H1 (cell line): ENCODE measurements at regions not wholly inside any gene's neighbourhood (a gene's known extent, or its start where the extent isn't known, plus 50 kb on each side); places are given as distances from the start of the nearest gene placed in this dataset.

ENCODE experiments used
- CTCF ChIA-PET: fragments of 300-600 bp; sonication (Branson Sonifier 250); formaldehyde crosslinking; loops from one replicate; lab custom pipeline; 2021; ENCODE audit not compliant: partially characterized antibody; lab: Charles Lee
- POLR2A ChIA-PET: fragments of 300-600 bp; sonication (Branson Sonifier 250); formaldehyde crosslinking; loops from one replicate; lab custom pipeline; 2021; ENCODE audit warnings: inconsistent platforms; ENCODE audit not compliant: partially characterized antibody; lab: Charles Lee
- DNase-seq, 2 experiments: peaks; one replicate each; pipeline versions ENCODE4 v3.0.0 to v3.0.0-alpha.2; 2010 to 2022; ENCODE audit warnings: low spot score in 2 of 2, low read depth in 1 of 2, mixed read lengths in 1 of 2
- FAIRE-seq: peaks from 2 replicates; lab custom pipeline; 2011; peaks lifted over from hg19 to GRCh38; lab: Jason Lieb, UNC
- H2AFZ ChIP-seq: 2 replicates; pipeline ENCODE4 v1.8.1; 2012; ENCODE audit warnings: low read length, inconsistent platforms
- H2AK5ac ChIP-seq: 2 replicates; pipeline ENCODE4 v1.6.1; 2013; ENCODE audit warnings: low read depth, low read length
- H2BK120ac ChIP-seq: replicated peaks from 2 replicates; pipeline ENCODE3; 2013; ENCODE audit warnings: low read depth, low read length, inconsistent platforms
- H2BK12ac ChIP-seq: 2 replicates; pipeline ENCODE4 v1.6.1; 2013; ENCODE audit warnings: low read depth, low read length
- H2BK15ac ChIP-seq: 2 replicates; pipeline ENCODE4 v1.6.1; 2013; ENCODE audit warnings: low read length
- H2BK20ac ChIP-seq: 2 replicates; pipeline ENCODE4 v1.6.1; 2013; ENCODE audit warnings: low read length
- H2BK5ac ChIP-seq: 2 replicates; pipeline ENCODE4 v1.6.1; 2013; ENCODE audit warnings: low read depth, low read length
- H3K14ac ChIP-seq: 2 replicates; pipeline ENCODE4 v1.6.1; 2013; ENCODE audit warnings: inconsistent platforms; ENCODE audit not compliant: insufficient read length
- H3K18ac ChIP-seq: 2 replicates; pipeline ENCODE4 v1.6.1; 2013; ENCODE audit warnings: low read length; ENCODE audit errors: extremely low read depth
- H3K23ac ChIP-seq: 2 replicates; pipeline ENCODE4 v1.6.1; 2013; ENCODE audit warnings: inconsistent platforms; ENCODE audit not compliant: insufficient read length
- H3K23me2 ChIP-seq: 2 replicates; pipeline ENCODE4 v1.6.1; 2013; ENCODE audit warnings: low read depth, low read length
- H3K27ac ChIP-seq: 2 replicates; pipeline ENCODE4 v1.6.1; 2011; ENCODE audit warnings: low read depth, low read length, inconsistent platforms
- H3K27me3 ChIP-seq, 4 experiments: replicated peaks in 1 of 4; 1 replicate in 1 of 4; 2 replicates in 3 of 4; pipeline versions ENCODE4 v1.6.1 to v1.8.1; 2011 to 2013; ENCODE audit warnings: low read length in 3 of 4, mild to moderate bottlenecking in 3 of 4, inconsistent platforms in 2 of 4, mixed read lengths in 2 of 4, moderate library complexity in 1 of 4; ENCODE audit not compliant: control insufficient read depth in 3 of 4, insufficient read depth in 3 of 4; ENCODE audit errors: extremely low read depth in 1 of 4
- H3K36me3 ChIP-seq, 4 experiments: 2 replicates each; pipeline versions ENCODE4 v1.6.1 to v1.8.1; 2011 to 2013; ENCODE audit warnings: mild to moderate bottlenecking in 4 of 4, low read length in 3 of 4, moderate library complexity in 2 of 4, control low read depth in 1 of 4, inconsistent platforms in 1 of 4; ENCODE audit not compliant: insufficient read depth in 4 of 4, control insufficient read depth in 2 of 4
- H3K4ac ChIP-seq: replicated peaks from 2 replicates; pipeline ENCODE3; 2013; ENCODE audit warnings: low read length, low read depth, mixed read lengths, inconsistent platforms; ENCODE audit not compliant: insufficient read length
- H3K4me1 ChIP-seq, 4 experiments: replicated peaks in 1 of 4; 1 replicate in 1 of 4; 2 replicates in 3 of 4; pipeline versions ENCODE4 v1.6.1 to v1.8.1; 2011 to 2013; ENCODE audit warnings: low read length in 3 of 4, inconsistent platforms in 2 of 4, mixed read lengths in 1 of 4; ENCODE audit not compliant: insufficient read depth in 4 of 4, control insufficient read depth in 3 of 4
- H3K4me2 ChIP-seq, 2 experiments: 2 replicates each; pipeline versions ENCODE4 v1.6.1 to v1.8.1; 2011 to 2013; ENCODE audit warnings: low read depth in 2 of 2, low read length in 2 of 2, control low read depth in 1 of 2, inconsistent platforms in 1 of 2, mild to moderate bottlenecking in 1 of 2; ENCODE audit not compliant: insufficient read depth in 1 of 2
- H3K4me3 ChIP-seq, 4 experiments: fragments of 200-600, 300-600 bp in 1 of 4; sonication (generic), shearing (Covaris generic), sonication (Bioruptor Twin) in 1 of 4; 2 replicates each; pipeline versions ENCODE4 v1.5.1 to v1.8.1; 2011 to 2016; ENCODE audit warnings: low read length in 4 of 4, low read depth in 3 of 4, control low read depth in 2 of 4, inconsistent platforms in 2 of 4, mild to moderate bottlenecking in 2 of 4, mixed read lengths in 1 of 4, moderate library complexity in 1 of 4; ENCODE audit not compliant: insufficient read depth in 2 of 4; ENCODE audit errors: extremely low read depth in 1 of 4
- H3K56ac ChIP-seq: replicated peaks from 2 replicates; pipeline ENCODE3; 2013; ENCODE audit warnings: low read depth, mild to moderate bottlenecking, mixed read lengths, low read length, inconsistent platforms; ENCODE audit not compliant: insufficient read length
- H3K79me1 ChIP-seq: 2 replicates; pipeline ENCODE4 v1.6.1; 2013; ENCODE audit warnings: low read depth, low read length, control low read depth
- H3K79me2 ChIP-seq, 2 experiments: 2 replicates each; pipeline versions ENCODE4 v1.6.1 to v1.8.1; 2012 to 2013; ENCODE audit warnings: low read length in 2 of 2, mild to moderate bottlenecking in 2 of 2, inconsistent platforms in 1 of 2; ENCODE audit not compliant: insufficient read depth in 2 of 2, control insufficient read depth in 1 of 2
- H3K9ac ChIP-seq, 4 experiments: replicated peaks in 1 of 4; 1 replicate in 1 of 4; 2 replicates in 3 of 4; pipeline versions ENCODE4 v1.6.1 to v1.8.1; 2011 to 2013; ENCODE audit warnings: low read depth in 3 of 4, low read length in 3 of 4, control low read depth in 2 of 4, mild to moderate bottlenecking in 2 of 4, moderate library complexity in 2 of 4, inconsistent platforms in 1 of 4; ENCODE audit errors: extremely low read depth in 1 of 4
- H3K9me3 ChIP-seq, 2 experiments: 2 replicates each; pipeline versions ENCODE4 v1.6.1 to v1.8.1; 2012 to 2013; ENCODE audit warnings: mild to moderate bottlenecking in 2 of 2, moderate library complexity in 2 of 2, control low read depth in 1 of 2, inconsistent platforms in 1 of 2, low read depth in 1 of 2, low read length in 1 of 2, mixed read lengths in 1 of 2; ENCODE audit not compliant: insufficient read depth in 2 of 2
- H4K20me1 ChIP-seq, 2 experiments: replicated peaks in 1 of 2; 2 replicates each; pipeline versions ENCODE3 to v1.8.1; 2011 to 2013; ENCODE audit warnings: inconsistent platforms in 2 of 2, low read length in 2 of 2, mild to moderate bottlenecking in 1 of 2; ENCODE audit not compliant: insufficient read depth in 2 of 2, control insufficient read depth in 1 of 2
- H4K5ac ChIP-seq: 2 replicates; pipeline ENCODE4 v1.6.1; 2013; ENCODE audit warnings: low read length, low read depth, mixed read lengths, inconsistent platforms; ENCODE audit not compliant: insufficient read length
- H4K8ac ChIP-seq: 2 replicates; pipeline ENCODE4 v1.8.0; 2013; ENCODE audit warnings: mild to moderate bottlenecking, moderate library complexity, low read length, inconsistent platforms; ENCODE audit not compliant: insufficient read depth; ENCODE audit errors: extremely low read depth
- H4K91ac ChIP-seq: replicated peaks from 2 replicates; pipeline ENCODE3; 2013; ENCODE audit warnings: low read length, mixed read lengths, inconsistent platforms; ENCODE audit not compliant: insufficient read length
- SRF ChIP-seq: IDR thresholded peaks from 2 replicates; pipeline ENCODE4 v1.6.1; 2011; ENCODE audit warnings: mild to moderate bottlenecking, low read depth, low read length, moderate library complexity
- YY1 ChIP-seq: IDR thresholded peaks from 2 replicates; pipeline ENCODE4 v1.6.1; 2011; ENCODE audit warnings: low read depth, mild to moderate bottlenecking, low read length
- WGBS, 2 experiments: shearing (Covaris generic) in 1 of 2; methylation state at CpG; one replicate each; pipeline versions ENCODE4 v1.1.6 to v1.1.7; 2013 to 2015; ENCODE audit warnings: low lambda C conversion rate in 2 of 2, mixed read lengths in 2 of 2, inconsistent platforms in 1 of 2, low coverage in 1 of 2, missing lambda C conversion rate in 1 of 2; ENCODE audit not compliant: insufficient replicate concordance in 2 of 2, insufficient coverage in 1 of 2, insufficient read length in 1 of 2; ENCODE audit errors: extremely low coverage in 1 of 2, missing lambda C conversion rate in 1 of 2; 5-methylcytosine and 5-hydroxymethylcytosine counted together

DNA sequence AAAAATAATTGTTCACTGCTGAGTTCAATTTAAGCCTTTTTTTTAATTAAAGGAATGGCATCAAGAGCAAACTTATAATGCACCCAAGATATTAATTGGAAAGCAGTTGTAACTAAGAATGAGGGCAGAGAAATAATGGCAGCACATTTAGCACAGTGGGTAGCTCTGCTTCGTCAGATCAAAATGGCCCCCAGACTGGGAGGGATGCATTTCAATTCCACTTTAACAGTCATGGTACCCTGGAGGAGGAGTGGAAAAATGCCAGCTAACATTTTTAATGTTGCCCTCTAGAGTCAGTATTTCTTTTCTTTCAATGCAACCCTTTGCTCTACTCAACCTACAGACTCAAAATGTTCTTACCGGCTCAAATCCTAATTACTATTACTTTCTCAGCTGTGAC, 504.8 kb upstream of the SETBP1 start:
- H2BK5ac ChIP-seq = no peak overlapping the region
- no peak overlapping the region for H3K14ac ChIP-seq
- no peak overlapping the region for H3K23ac ChIP-seq
- no peak overlapping the region for H2BK120ac ChIP-seq
- H3K18ac ChIP-seq = no peak overlapping the region
- no peak overlapping the region for H2BK20ac ChIP-seq
- H2AK5ac ChIP-seq = no peak overlapping the region
- CTCF ChIA-PET = interaction anchor here (0.6 kb wide), 1 partner anchor 578 kb away, joined by 3 read pairs; no protein-coding TSS in a partner anchor
- H3K36me3 ChIP-seq = no peaks in the 10 kb centered on the region
- no peaks in the 10 kb centered on the region for H4K20me1 ChIP-seq
- no peaks in the 10 kb centered on the region; a peak in 1 of 7 replicates for H3K4me1 ChIP-seq
- DNase-seq (no peak), FAIRE-seq (no peak)
- 89% methylated on average over 2 of the region's 2 CpGs; no CpG with 5 or more reads in 1 of the 2 experiments for WGBS, 2 experiments
- no peaks in the 10 kb centered on the region for H3K79me1 ChIP-seq
- no peak for TF ChIP-seq SRF
- TF ChIP-seq YY1 = 0 out of 2 replicates have a peak, but pooled peaks have one; percentile 12
- H3K27ac ChIP-seq = no peak overlapping the region
- no peak overlapping the region for H2BK12ac ChIP-seq
- no peak overlapping the region for H4K91ac ChIP-seq
- no peak overlapping the region for H3K56ac ChIP-seq
- no peaks in the 10 kb centered on the region for H3K9me3 ChIP-seq
- H3K4me2 ChIP-seq = no peak overlapping the region
- H3K4ac ChIP-seq = no peak overlapping the region
- no peaks in the 10 kb centered on the region for H3K79me2 ChIP-seq
- H3K4me3 ChIP-seq = no peak overlapping the region
- no peak overlapping the region for H4K8ac ChIP-seq
- POLR2A ChIA-PET = no interaction called here
- no peak overlapping the region for H2BK15ac ChIP-seq
- H2AFZ ChIP-seq = no peak overlapping the region
- no peaks in the 10 kb centered on the region for H3K23me2 ChIP-seq
- no peaks in the 10 kb centered on the region for H3K27me3 ChIP-seq
- H4K5ac ChIP-seq = no peak overlapping the region
- no peak overlapping the region for H3K9ac ChIP-seq
